ENCODE measurements at regions not wholly inside any gene's neighbourhood (a gene's known extent, or its start where the extent isn't known, plus 50 kb on each side); places are given as distances from the start of the nearest gene placed in this dataset.
A peak's percentile ranks its signal among the peaks of the same experiment; 100 is the strongest.

GRCh38 chr7:20267482-20267881 lies 50.3 kb upstream of the MACC1 start:
- DNase-seq, result peak; percentile 34

GRCh38 chr7:20268824-20269223 lies 51.6 kb upstream of the MACC1 start:
- no peak for DNase-seq

- no peak for DNase-seq
Measured at GRCh38 chr7:20269726-20270125, 52.5 kb upstream of the MACC1 start.

DNA sequence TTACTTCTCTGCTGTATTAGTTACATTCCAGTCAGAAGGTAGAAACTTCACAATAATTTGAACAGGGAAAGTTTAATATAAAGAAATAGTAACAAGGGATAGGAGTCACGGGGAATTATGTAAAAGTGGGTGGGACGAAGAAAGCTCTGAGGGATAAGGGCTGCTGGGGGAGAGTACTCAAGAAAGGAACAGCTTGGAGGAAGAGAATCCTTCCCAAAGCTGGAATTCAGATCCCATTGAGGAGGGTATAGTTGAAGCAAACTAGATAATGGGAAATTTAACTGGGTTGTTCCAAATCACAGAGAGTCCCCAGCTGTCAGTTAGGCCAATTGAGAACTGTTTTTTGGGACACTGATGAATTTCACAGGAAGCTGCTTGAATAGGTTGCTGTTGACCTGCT lies 53.2 kb upstream of the MACC1 start:
- no peak for DNase-seq

- DNase-seq, result no peak
Measured at GRCh38 chr7:20270867-20271266, 53.7 kb upstream of the MACC1 start.

GRCh38 chr7:20275637-20276036 lies 55.1 kb upstream of the ITGB8 start:
- DNase-seq, result no peak

GRCh38 chr7:20276705-20277472 lies 53.8 kb upstream of the ITGB8 start:
- DNase-seq, result no peak

- peak; percentile 13 for DNase-seq
Measured at GRCh38 chr7:20279979-20280378, 50.7 kb upstream of the ITGB8 start.

- DNase-seq, result no peak
Measured at GRCh38 chr7:20280475-20281351, 50.0 kb upstream of the ITGB8 start.

All from hematopoietic multipotent progenitor cell treated with erythropoietin and hydrocortisone succinate and interleukin-3 and kit ligand, for 6 days (in vitro differentiated cells).